Pancreas (tissue), 10 donors: ENCODE measurements at regions not wholly inside any gene's neighbourhood (a gene's known extent, or its start where the extent isn't known, plus 50 kb on each side); places are given as distances from the start of the nearest gene placed in this dataset.

Source experiments
- ATAC-seq, 4 donors: fragments of 200-7000 bp; cut with Tn5 transposase; one replicate each; pipeline versions ENCODE4 v1.8.0 to v1.9.1; 2020; ENCODE audit warnings: mild to moderate bottlenecking in 4 of 4, moderate library complexity in 4 of 4
- DNase-seq, 6 donors: peaks; one replicate each; pipeline ENCODE4 v3.0.0-alpha.2; 2020
- FAIRE-seq: peaks from 2 replicates; lab custom pipeline; 2012; peaks lifted over from hg19 to GRCh38; lab: Jason Lieb, UNC
- H3K27ac ChIP-seq, 4 donors: fragments of 200-600 bp; sonication (generic); 1 replicate in 3 of 4; 2 replicates in 1 of 4; pipeline versions ENCODE4 v1.5.0 to v1.8.0; 2020
- H3K27me3 ChIP-seq, 4 donors: fragments of 200-600 bp; one replicate each; pipeline ENCODE4 v1.8.0; 2021
- H3K36me3 ChIP-seq, 3 donors: fragments of 200-600 bp; sonication (generic) in 1 of 3; one replicate each; pipeline versions ENCODE4 v1.5.0 to v1.8.0; 2020 to 2021
- H3K4me1 ChIP-seq, 3 donors: fragments of 200-600 bp; one replicate each; pipeline ENCODE4 v1.8.0; 2021
- H3K4me3 ChIP-seq, 4 donors: fragments of 200-600 bp; sonication (generic) in 2 of 4; one replicate each; pipeline versions ENCODE4 v1.5.0 to v1.8.0; 2020 to 2021
- H3K9me3 ChIP-seq, 4 donors: fragments of 200-600 bp; one replicate each; pipeline ENCODE4 v1.8.0; 2021
- WGBS, 2 donors: extraction: QIAGEN DNeasy Blood & Tissue Kit; methylation state at CpG; one replicate each; pipeline ENCODE4 v1.1.7; 2013; 5-methylcytosine and 5-hydroxymethylcytosine counted together
- intact Hi-C, 3 donors: fragments of 100-400 bp; cut with DNase I; formaldehyde crosslinking; loops; one replicate each; pipeline versions ENCODE4 v1.11.1 to v1.14.2; 2022
- TF ChIP-seq, protein P1 (sequence below), 4 donors: fragments of 200-600 bp; sonication (generic) in 3 of 4; IDR thresholded peaks; one replicate each; pipeline versions ENCODE4 v1.5.0 to v1.8.0; 2021; ENCODE audit warnings: antibody characterized with exemption in 4 of 4
- donor health status: healthy with polysubstance abuse.
- donor health status: DM: no; HTN: no; CAD: no; lungs with moderate emphysema.
- donor health status: DM: no; HTN: no; CAD: no.
- donor health status: control.
- donor health status: control.
- donor health status: Bipolar disorder and iron deficiency.
- donor health status: DM: yes; HTN: yes; CAD: no.
- donor health status: DM: no; HTN: no; CAD: no.
- donor health status: DM: no; HTN: no; CAD: no.
- donor health status: DM: yes; HTN: yes; CAD: no.

- Histone ChIP-seq H3K4me3 (no peak overlapping the region), H3K27ac (no peak overlapping the region), H3K36me3 (no peaks in the 10 kb centered on the region), H3K4me1 (no peaks in the 10 kb centered on the region), H3K9me3 (no peaks in the 10 kb centered on the region), H3K27me3 (no peaks in the 10 kb centered on the region)
- ATAC-seq (no peak), DNase-seq (no peak), FAIRE-seq (no peak)
- intact Hi-C loops, result no loop called here
- 73 to 77% methylated on average over 2 of the region's 2 CpGs for WGBS, 2 donors
- TF ChIP-seq, protein P1, sequence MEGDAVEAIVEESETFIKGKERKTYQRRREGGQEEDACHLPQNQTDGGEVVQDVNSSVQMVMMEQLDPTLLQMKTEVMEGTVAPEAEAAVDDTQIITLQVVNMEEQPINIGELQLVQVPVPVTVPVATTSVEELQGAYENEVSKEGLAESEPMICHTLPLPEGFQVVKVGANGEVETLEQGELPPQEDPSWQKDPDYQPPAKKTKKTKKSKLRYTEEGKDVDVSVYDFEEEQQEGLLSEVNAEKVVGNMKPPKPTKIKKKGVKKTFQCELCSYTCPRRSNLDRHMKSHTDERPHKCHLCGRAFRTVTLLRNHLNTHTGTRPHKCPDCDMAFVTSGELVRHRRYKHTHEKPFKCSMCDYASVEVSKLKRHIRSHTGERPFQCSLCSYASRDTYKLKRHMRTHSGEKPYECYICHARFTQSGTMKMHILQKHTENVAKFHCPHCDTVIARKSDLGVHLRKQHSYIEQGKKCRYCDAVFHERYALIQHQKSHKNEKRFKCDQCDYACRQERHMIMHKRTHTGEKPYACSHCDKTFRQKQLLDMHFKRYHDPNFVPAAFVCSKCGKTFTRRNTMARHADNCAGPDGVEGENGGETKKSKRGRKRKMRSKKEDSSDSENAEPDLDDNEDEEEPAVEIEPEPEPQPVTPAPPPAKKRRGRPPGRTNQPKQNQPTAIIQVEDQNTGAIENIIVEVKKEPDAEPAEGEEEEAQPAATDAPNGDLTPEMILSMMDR (IDR thresholded peaks at IDR 0.05), result no peak
Observed at GRCh38 chr13:107811233-107812013, 403.9 kb downstream of the LIG4 start.

- Histone ChIP-seq H3K27me3 (no peaks in the 10 kb centered on the region), H3K9me3 (no peaks in the 10 kb centered on the region), H3K4me3 (no peak overlapping the region), H3K27ac (no peak overlapping the region), H3K4me1 (no peaks in the 10 kb centered on the region), H3K36me3 (no peaks in the 10 kb centered on the region)
- WGBS, 2 donors, result 67 to 77% methylated on average over 3 of the region's 3 CpGs
- FAIRE-seq (no peak), DNase-seq (no peak), ATAC-seq (no peak)
- TF ChIP-seq, protein P1 (IDR thresholded peaks at IDR 0.05), result no peak
- intact Hi-C loops, result no loop called here
Observed at GRCh38 chr13:107809125-107809524, 406.2 kb downstream of the LIG4 start.

DNA sequence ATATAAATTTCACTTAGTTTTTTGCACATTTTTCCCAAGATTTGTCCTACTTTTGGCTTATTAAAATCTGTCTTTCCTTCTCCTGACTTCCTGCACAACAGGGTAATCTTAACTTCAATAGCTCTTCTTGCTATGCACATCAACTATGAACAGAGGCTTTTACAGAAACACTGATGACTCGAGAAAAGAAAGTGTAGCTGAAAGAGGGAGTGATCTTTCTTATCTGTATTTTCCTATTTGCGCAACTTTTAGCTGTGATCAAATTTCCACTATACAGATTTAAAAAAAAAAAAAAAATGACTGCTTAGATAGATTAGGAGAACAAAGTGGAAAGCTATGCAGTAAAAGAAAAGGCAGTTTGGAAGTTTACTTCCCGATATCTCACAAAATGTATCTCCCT, 406.9 kb downstream of the LIG4 start:
- no peak for FAIRE-seq
- Histone ChIP-seq H3K36me3 (no peaks in the 10 kb centered on the region), H3K27ac (no peak overlapping the region), H3K27me3 (no peaks in the 10 kb centered on the region), H3K4me1 (no peaks in the 10 kb centered on the region), H3K4me3 (no peak overlapping the region), H3K9me3 (no peaks in the 10 kb centered on the region)
- TF ChIP-seq, protein P1 (IDR thresholded peaks at IDR 0.05), result no peak
- ATAC-seq, result no peak
- intact Hi-C loops, result no loop called here
- DNase-seq, result no peak
- 49 to 59% methylated on average over 3 of the region's 3 CpGs for WGBS, 2 donors

- H3K4me3 ChIP-seq, result no peak overlapping the region
- no peaks in the 10 kb centered on the region for H3K9me3 ChIP-seq
- H3K27me3 ChIP-seq, result no peaks in the 10 kb centered on the region
- DNase-seq (no peak), FAIRE-seq (no peak), ATAC-seq (peak in 2 of 4 donors; percentile 25 to 47)
- H3K27ac ChIP-seq, result no peak overlapping the region
- no peaks in the 10 kb centered on the region for H3K4me1 ChIP-seq
- 11 to 15% methylated on average over 3 of the region's 3 CpGs for WGBS, 2 donors
- intact Hi-C loops, result no loop called here
- TF ChIP-seq, protein P1 (IDR thresholded peaks at IDR 0.05), result no peak
- no peaks in the 10 kb centered on the region for H3K36me3 ChIP-seq
Observed at GRCh38 chr13:107807306-107808073, 407.8 kb downstream of the LIG4 start.

- Histone ChIP-seq H3K27me3 (no peaks in the 10 kb centered on the region), H3K36me3 (no peaks in the 10 kb centered on the region), H3K4me1 (no peaks in the 10 kb centered on the region), H3K9me3 (no peaks in the 10 kb centered on the region), H3K4me3 (no peak overlapping the region), H3K27ac (no peak overlapping the region)
- intact Hi-C loops, result no loop called here
- FAIRE-seq (no peak), ATAC-seq (no peak), DNase-seq (no peak)
- WGBS, 2 donors, result 66 to 76% methylated on average over 2 of the region's 2 CpGs
- TF ChIP-seq, protein P1 (IDR thresholded peaks at IDR 0.05), result no peak
Observed at GRCh38 chr13:107806726-107807125, 408.6 kb downstream of the LIG4 start.
